Transverse colon (tissue), 4 donors: ENCODE measurements at regions not wholly inside any gene's neighbourhood (a gene's known extent, or its start where the extent isn't known, plus 50 kb on each side); places are given as distances from the start of the nearest gene placed in this dataset.

ENCODE experiments used
- DNase-seq: peaks from one replicate; pipeline ENCODE4 v3.0.0-alpha.2; 2019
- H3K27ac ChIP-seq, 4 donors: fragments of 200-600 bp; sonication (generic); 2 replicates each; pipeline ENCODE4 v1.5.1; 2016 to 2018; ENCODE audit warnings: inconsistent platforms in 4 of 4
- H3K27me3 ChIP-seq: fragments of 200-600 bp; sonication (generic); 2 replicates; pipeline ENCODE4 v1.5.1; 2017; ENCODE audit warnings: inconsistent platforms
- H3K36me3 ChIP-seq, 4 donors: fragments of 200-600 bp; sonication (generic); 2 replicates each; pipeline ENCODE4 v1.5.1; 2017 to 2019; ENCODE audit warnings: inconsistent platforms in 4 of 4
- H3K4me1 ChIP-seq, 4 donors: fragments of 200-600 bp; sonication (generic); 2 replicates each; pipeline ENCODE4 v1.5.1; 2017 to 2020; ENCODE audit warnings: inconsistent platforms in 4 of 4
- H3K4me3 ChIP-seq, 4 donors: fragments of 200-600 bp; sonication (generic); 1 replicate in 1 of 4; 2 replicates in 3 of 4; pipeline versions ENCODE4 v1.5.1 to v1.6.1; 2017 to 2019; ENCODE audit warnings: inconsistent platforms in 4 of 4
- H3K9me3 ChIP-seq, 2 donors: fragments of 200-600 bp; sonication (generic); 2 replicates each; pipeline ENCODE4 v1.5.1; 2017 to 2019; ENCODE audit warnings: inconsistent platforms in 2 of 2
- EP300 ChIP-seq: sonication (generic); formaldehyde crosslinking; IDR thresholded peaks from one replicate; pipeline ENCODE4 v1.6.1; 2017; ENCODE audit warnings: antibody characterized with exemption, low read depth
- POLR2A ChIP-seq: fragments of 450-650 bp; IDR thresholded peaks from one replicate; pipeline ENCODE4 v1.6.1; 2016; ENCODE audit warnings: antibody characterized with exemption, mild to moderate bottlenecking, moderate library complexity
- POLR2AphosphoS5 ChIP-seq, 3 donors: sonication (generic); formaldehyde crosslinking; IDR thresholded peaks; one replicate each; pipeline ENCODE4 v1.6.1; 2016; ENCODE audit warnings: antibody characterized with exemption in 3 of 3
- WGBS, 2 donors: methylation state at CpG; one replicate each; pipeline ENCODE4 v1.1.5; 2018; ENCODE audit warnings: low coverage in 1 of 2; 5-methylcytosine and 5-hydroxymethylcytosine counted together
- in situ Hi-C, 4 donors: fragments of 200-750 bp; cut with MboI; loops; one replicate each; pipeline versions ENCODE4 v1.15.0 to v1.15.1; 2017; ENCODE audit warnings: low sequenced_read_pairs in 3 of 4, low pct_ligation_motif_present in 1 of 4, low pct_unique_long_range_greater_than_20kb in 1 of 4
- intact Hi-C: fragments of 100-400 bp; cut with DNase I; formaldehyde crosslinking; loops from one replicate; pipeline ENCODE4 v1.15.1; 2023; ENCODE audit warnings: low total_unique reads
- TF ChIP-seq, protein P1 (sequence below), 5 experiments: fragments of 200-600 bp in 3 of 5; fragments of 450-650 bp in 2 of 5; sonication (generic) in 3 of 5; IDR thresholded peaks; 1 replicate in 2 of 5; 2 replicates in 3 of 5; pipeline ENCODE4 v1.5.1; 2016 to 2017; ENCODE audit warnings: antibody characterized with exemption in 5 of 5, inconsistent platforms in 3 of 5, mild to moderate bottlenecking in 2 of 5, moderate library complexity in 1 of 5

DNA sequence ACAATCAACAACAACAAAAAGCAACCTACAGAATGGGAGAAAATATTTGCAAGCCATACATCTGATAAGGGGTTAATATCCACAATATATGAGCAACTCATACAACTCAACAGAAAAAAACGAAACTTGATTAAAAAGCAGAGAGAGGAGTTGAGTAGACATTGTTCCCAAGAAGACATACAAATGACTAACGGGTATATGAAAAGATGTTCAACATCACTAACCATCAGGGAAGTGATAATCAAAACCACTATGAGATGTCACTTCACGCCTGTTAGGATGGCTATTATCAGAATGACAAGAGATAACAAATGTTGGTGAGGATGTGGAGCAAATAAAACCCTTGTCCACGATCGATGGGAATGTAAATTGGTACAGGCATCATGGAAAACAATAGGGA, 145.9 kb downstream of the NRN1 start:
- intact Hi-C loops (no loop called here), in situ Hi-C loops (no loop called here)
- TF ChIP-seq POLR2A (no peak), EP300 (no peak), POLR2AphosphoS5 (IDR thresholded peaks at IDR 0.05) (no peak)
- TF ChIP-seq, protein P1, sequence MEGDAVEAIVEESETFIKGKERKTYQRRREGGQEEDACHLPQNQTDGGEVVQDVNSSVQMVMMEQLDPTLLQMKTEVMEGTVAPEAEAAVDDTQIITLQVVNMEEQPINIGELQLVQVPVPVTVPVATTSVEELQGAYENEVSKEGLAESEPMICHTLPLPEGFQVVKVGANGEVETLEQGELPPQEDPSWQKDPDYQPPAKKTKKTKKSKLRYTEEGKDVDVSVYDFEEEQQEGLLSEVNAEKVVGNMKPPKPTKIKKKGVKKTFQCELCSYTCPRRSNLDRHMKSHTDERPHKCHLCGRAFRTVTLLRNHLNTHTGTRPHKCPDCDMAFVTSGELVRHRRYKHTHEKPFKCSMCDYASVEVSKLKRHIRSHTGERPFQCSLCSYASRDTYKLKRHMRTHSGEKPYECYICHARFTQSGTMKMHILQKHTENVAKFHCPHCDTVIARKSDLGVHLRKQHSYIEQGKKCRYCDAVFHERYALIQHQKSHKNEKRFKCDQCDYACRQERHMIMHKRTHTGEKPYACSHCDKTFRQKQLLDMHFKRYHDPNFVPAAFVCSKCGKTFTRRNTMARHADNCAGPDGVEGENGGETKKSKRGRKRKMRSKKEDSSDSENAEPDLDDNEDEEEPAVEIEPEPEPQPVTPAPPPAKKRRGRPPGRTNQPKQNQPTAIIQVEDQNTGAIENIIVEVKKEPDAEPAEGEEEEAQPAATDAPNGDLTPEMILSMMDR (IDR thresholded peaks at IDR 0.05) = no peak
- no peaks in the 10 kb centered on the region for H3K36me3 ChIP-seq
- peaks cover 3% of the 10 kb centered on the region for H3K27me3 ChIP-seq
- no peak overlapping the region for H3K4me3 ChIP-seq
- H3K27ac ChIP-seq = no peak overlapping the region
- no peak for DNase-seq
- H3K9me3 ChIP-seq = no peaks in the 10 kb centered on the region
- no peaks in the 10 kb centered on the region for H3K4me1 ChIP-seq
- 88 to 89% methylated on average over 5 of the region's 5 CpGs for WGBS, 2 donors

DNA sequence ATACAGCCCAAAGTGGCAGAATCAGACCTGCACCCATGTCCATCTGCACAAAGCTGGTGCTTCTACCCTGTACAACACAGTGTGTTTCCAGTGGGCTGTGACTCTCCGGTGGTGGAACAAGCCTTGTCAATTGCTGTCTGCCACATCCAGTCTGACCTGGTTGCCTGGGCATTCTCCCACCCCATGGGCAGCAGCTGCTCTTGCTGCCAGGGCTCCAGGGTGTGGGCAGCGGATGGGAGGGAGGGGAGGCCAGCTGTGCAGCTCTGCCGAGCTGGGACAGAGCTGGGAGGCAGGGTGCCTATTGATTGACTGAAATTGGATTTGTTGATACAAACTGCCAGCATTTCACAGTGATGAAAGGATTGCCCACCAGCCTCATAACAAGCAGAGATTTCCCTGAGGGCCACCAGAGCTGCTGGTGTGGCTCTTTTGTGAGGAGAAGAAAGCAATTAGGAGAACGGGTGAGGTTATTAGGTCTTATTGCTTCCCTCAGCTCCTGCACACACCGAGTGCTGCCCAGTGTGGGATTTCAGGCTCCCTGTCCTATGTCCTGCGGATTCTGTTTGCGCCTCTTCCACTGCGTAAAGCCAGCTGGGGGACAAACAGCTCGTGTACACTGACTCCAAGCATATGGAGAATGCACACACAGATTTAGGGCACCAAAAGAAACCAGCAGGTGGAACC, 150.8 kb downstream of the NRN1 start:
- DNase-seq = no peak
- Histone ChIP-seq H3K36me3 (no peaks in the 10 kb centered on the region), H3K4me1 (peaks cover 0 to 6% (median 4%) of the 10 kb centered on the region in 4 donors), H3K9me3 (no peaks in the 10 kb centered on the region), H3K27ac (no peak overlapping the region), H3K27me3 (peaks cover 19% of the 10 kb centered on the region), H3K4me3 (no peak overlapping the region)
- intact Hi-C loops (no loop called here), in situ Hi-C loops (no loop called here)
- TF ChIP-seq POLR2AphosphoS5 (IDR thresholded peaks at IDR 0.05) (no peak), POLR2A (no peak), EP300 (no peak)
- TF ChIP-seq, protein P1 (IDR thresholded peaks at IDR 0.05) = no peak
- 68% methylated on average over 4 to 9 of the region's 9 CpGs for WGBS, 2 donors

DNA sequence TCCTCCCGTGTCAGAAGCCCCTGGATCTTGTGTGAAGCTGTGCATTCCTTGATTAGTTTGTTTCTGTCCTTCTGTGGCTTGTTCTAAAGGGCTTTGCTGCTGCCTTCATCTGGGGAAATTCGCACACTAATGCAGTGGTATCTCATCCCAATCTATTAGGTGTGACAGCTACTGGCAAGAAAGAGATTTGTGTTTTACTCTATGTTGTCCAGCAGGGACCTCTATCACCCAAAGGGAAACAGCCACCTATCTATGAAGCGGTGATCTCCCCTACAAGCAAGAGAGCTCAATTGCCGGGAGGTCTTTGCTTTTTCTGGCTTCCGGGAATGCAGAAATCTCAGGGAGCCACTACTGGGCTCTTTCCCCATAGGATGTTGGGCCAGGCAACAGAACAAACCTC, 151.8 kb downstream of the NRN1 start:
- peaks cover 0 to 12% (median 7%) of the 10 kb centered on the region in 4 donors for H3K4me1 ChIP-seq
- peaks cover 25% of the 10 kb centered on the region for H3K27me3 ChIP-seq
- intact Hi-C loops (loop anchor here (5.0 kb wide), 1 partner anchor 642 kb away; no protein-coding TSS in a partner anchor), in situ Hi-C loops (no loop called here)
- 73 to 88% methylated on average over 2 to 5 of the region's 5 CpGs for WGBS, 2 donors
- no peaks in the 10 kb centered on the region for H3K36me3 ChIP-seq
- TF ChIP-seq POLR2A (no peak), EP300 (no peak), POLR2AphosphoS5 (IDR thresholded peaks at IDR 0.05) (no peak)
- TF ChIP-seq, protein P1 (IDR thresholded peaks at IDR 0.05) = no peak
- no peak overlapping the region for H3K27ac ChIP-seq
- DNase-seq = no peak
- H3K9me3 ChIP-seq = no peaks in the 10 kb centered on the region
- H3K4me3 ChIP-seq = no peak overlapping the region

DNA sequence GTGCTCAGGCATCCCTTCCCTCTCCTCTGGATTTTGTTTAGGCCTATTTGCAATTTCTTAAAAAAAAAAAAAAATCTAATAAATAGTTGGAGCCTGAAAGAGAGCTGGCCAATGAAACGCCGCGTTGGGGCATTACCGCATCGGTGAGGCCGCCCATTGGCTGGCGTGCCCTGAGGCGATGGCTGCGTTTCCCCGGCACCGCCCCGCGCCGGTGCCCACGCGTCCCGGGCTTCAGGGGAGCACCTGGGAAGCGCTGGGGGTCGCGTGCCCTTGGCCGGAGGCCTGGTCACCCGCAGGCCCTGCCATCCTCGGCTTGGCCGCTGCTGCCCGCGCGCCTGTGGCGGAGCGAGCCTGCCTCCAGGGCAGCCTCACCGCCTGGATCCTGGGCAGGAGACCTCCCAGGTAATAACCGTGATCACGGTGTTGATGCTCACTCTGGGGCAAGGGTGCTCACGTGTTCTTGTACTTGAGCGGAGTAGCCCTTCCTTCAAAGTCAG, 155.4 kb downstream of the NRN1 start:
- Histone ChIP-seq H3K27me3 (peaks cover 34% of the 10 kb centered on the region), H3K36me3 (no peaks in the 10 kb centered on the region), H3K4me1 (peaks cover 0 to 12% (median 7%) of the 10 kb centered on the region in 4 donors), H3K4me3 (peak overlapping the region in 3 of 4 donors; percentile 38 to 56 (median 39)), H3K9me3 (no peaks in the 10 kb centered on the region), H3K27ac (peak overlapping the region in 1 of 4 donors; percentile 42)
- TF ChIP-seq EP300 (no peak), POLR2AphosphoS5 (IDR thresholded peaks at IDR 0.05) (no peak), POLR2A (no peak)
- TF ChIP-seq, protein P1 (IDR thresholded peaks at IDR 0.05) = no peak
- peak; percentile 66 for DNase-seq
- WGBS, 2 donors = 0 to 4% methylated on average over 7 to 22 of the region's 34 CpGs
- in situ Hi-C loops (no loop called here), intact Hi-C loops (loop anchor here (5.0 kb wide), 1 partner anchor 646 kb away; no protein-coding TSS in a partner anchor)
